HG02852 (cell line): ENCODE measurements at regions not wholly inside any gene's neighbourhood (a gene's known extent, or its start where the extent isn't known, plus 50 kb on each side); places are given as distances from the start of the nearest gene placed in this dataset.

ENCODE experiments used
- ATAC-seq: cut with Tn5 transposase; IDR thresholded peaks from one replicate; pipeline ENCODE4 v1.9.1; 2021; ENCODE audit warnings: mild to moderate bottlenecking, moderate library complexity; ENCODE audit not compliant: unreplicated experiment

- ATAC-seq = no peak
Measured at GRCh38 chr12:25745281-25745680, 192.2 kb upstream of the LMNTD1 start.

DNA sequence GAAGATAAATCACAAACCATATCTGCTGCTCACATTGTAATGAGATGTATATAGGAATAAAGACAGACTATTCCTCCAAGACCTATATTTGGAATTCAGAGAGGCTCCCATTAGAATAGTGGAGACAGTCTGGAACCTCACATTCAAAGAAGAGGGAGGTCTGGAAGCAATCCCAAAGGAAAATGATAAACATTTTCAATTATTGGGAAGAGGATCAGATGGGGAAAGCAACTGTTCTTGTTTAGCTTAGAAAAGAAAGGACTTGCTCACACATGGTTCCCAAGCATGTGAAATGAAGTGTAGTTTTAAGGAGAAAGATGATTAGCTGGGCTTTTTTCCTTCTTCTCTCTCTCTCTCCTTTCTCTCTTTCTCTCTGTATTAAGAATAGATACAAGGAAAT lies 193.0 kb upstream of the LMNTD1 start:
- ATAC-seq = no peak

- ATAC-seq = no peak
Measured at GRCh38 chr12:25752710-25753309, 199.7 kb upstream of the LMNTD1 start.

DNA sequence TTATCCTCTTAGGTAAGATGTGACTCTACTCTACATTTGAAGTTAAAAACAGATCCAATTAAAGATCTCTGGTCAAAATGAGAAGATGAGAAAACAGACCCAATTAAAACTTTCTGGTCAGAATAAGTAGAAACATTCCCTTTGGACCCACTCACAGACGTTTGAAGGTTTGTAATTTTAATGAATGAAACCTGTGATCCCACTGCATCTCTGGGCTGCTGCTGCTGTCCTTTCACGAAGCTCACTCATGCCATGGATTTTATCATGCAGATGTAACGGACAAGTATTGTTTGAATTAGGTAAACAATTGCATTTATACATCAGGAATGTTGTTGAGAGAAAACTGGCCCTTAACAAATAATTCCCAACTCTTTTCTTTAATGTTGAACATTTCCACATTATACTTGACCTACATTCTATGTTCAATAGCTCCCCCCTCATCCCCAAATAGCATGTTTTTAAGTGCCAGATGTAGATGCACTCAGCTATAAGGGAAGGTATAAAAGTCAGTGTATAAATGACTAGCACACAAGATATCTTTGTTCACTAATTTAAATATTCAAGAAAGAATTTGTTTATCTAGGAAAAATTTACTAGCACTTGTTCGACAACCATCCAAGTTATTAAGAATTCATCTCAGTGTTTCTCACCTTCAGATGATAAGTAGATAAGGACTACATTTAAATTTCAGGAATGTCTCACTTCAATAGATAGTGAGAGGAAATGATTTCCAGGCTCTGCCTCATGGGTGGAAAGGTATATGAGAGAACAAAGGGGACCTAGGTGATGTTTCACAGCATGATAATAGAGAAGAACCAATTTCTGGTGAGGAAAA lies 202.3 kb upstream of the LMNTD1 start:
- no peak for ATAC-seq

GRCh38 chr12:25755971-25756260 lies 202.6 kb upstream of the RASSF8 start:
- no peak for ATAC-seq

GRCh38 chr12:25757037-25757665 lies 201.3 kb upstream of the RASSF8 start:
- ATAC-seq = no peak

DNA sequence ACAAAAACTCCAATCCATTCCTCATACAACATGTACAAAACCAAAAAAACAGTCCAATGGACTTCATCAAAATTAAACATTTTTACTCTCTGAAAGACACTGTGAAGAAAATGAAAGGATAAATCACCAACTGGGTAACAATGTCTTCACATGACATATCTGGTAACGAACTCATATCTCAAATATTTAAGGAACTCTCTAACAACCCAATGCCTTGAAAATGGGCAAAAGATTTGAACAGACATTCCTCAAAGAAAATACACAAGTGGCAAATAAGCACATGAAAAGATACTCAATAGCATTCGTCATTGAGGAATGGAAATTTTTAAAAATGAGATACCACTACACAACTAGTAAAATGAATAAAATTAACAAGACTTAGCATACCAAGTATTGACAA lies 198.7 kb upstream of the RASSF8 start:
- no peak for ATAC-seq

DNA sequence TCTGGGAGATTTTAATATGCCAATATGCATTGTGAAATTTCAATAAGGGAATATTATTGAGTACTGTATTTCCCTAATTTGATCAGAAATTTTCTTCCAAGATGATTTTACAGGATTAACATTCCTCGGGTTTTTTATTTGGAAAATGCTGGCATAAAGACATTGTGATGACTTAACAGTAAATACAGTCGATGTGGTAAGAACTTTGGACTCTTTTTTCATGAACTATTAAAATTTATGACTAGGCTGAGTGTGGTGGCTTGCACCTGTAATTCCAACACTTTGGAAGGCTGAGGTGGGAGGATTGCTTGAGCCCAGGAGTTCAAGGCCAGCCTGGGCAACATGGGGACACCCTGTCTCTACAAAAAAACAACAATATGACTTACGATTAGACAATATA lies 197.1 kb upstream of the RASSF8 start:
- ATAC-seq = no peak

GRCh38 chr12:25764409-25764808 lies 194.1 kb upstream of the RASSF8 start:
- no peak for ATAC-seq

GRCh38 chr12:25764892-25765291 lies 193.6 kb upstream of the RASSF8 start:
- ATAC-seq = no peak

DNA sequence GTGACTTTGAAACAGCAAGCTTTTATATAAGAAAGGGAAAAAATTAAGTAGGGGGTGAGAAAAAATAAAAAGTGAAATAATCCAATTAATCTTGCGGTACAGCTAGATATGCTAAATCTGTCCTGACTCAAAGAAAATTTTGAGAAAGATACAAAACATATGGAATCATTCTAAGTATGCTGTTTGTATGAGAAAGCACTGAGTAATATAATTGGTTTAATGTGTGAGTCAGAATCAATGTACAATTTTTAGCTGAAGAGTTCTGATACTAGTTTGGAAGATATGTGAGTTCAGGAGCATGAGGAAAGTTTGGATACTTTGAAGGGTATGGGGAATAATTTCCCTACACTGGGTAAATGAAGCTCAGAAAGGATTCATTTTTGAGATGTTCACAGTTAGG lies 190.9 kb upstream of the RASSF8 start:
- no peak for ATAC-seq

- ATAC-seq = no peak
Measured at GRCh38 chr12:25768151-25768550, 190.3 kb upstream of the RASSF8 start.

DNA sequence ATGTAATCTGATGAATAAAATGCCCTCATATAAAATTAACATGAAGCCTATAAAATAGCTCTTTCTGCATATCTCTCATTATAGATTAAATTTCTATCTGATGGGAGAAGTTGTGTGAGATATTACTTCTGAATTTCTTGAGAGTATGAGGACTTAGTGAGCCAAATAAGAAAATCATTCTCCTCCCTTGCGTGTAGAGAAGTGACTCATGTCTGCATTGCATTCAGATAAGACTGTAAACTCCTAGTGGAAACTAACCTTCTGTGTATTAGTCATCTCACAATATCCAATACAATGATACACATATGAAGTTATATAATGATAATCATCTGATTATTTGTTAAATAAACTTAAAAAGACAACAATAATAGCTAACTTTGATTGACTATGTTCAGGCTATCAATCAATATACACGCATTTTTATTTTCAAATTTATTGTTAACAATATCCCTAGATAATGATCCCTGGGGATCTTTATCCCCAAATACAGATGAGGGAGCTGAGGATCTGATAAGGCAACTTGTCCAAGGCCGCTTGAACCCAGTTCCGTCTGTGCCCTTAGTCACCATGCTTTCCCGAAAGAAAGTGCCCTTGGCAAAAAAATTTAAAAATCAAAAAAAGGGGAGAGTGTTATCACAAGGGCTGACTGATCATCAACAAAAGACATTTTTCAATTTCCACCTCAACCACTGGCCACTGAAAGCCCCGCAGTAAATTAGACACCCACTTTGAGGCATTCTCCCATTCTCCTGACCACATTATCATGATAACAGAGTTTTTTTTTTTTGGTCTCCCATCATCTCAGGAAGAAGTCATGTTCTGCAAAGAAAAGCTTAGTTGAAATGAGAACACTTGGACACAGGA lies 189.2 kb upstream of the RASSF8 start:
- ATAC-seq = no peak

DNA sequence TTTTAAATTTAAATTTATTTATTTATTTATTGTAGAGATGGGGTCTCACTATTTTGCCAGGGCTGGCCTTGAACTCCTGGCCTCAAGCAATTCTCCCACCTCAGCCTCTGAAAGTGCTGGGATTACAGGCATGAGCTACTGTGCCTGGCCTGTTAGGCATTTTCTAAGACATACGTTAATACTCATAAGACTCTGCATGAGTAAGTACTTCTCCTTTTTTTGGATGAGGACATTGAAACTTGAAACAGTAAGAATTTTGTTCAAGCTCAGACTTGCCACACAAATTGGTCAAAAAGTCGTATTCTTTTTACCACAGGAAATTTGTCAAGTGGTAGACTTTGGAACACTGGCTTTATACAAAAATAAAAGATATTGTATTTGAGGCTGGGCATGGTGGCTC lies 187.4 kb upstream of the RASSF8 start:
- no peak for ATAC-seq

DNA sequence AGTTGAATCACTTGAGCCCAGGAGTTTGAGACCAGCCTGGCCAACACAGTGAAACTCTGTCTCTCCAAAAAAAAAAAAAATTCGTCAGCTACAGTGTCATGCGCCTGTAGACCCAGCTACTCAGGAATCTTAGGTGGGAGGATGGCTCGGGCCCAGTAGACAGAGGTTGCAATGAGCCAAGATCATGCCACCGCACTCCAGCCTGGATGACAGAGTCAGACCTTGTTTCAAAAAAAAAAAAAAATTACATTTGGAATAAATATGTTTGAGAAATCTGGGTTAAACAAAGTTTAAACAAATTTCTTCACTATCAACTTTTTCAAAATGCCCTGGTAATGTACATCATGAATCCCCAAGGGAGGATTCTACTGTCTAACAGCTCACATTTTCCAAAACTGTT lies 187.0 kb upstream of the RASSF8 start:
- ATAC-seq = no peak

- ATAC-seq = no peak
Measured at GRCh38 chr12:25775968-25776367, 182.5 kb upstream of the RASSF8 start.

DNA sequence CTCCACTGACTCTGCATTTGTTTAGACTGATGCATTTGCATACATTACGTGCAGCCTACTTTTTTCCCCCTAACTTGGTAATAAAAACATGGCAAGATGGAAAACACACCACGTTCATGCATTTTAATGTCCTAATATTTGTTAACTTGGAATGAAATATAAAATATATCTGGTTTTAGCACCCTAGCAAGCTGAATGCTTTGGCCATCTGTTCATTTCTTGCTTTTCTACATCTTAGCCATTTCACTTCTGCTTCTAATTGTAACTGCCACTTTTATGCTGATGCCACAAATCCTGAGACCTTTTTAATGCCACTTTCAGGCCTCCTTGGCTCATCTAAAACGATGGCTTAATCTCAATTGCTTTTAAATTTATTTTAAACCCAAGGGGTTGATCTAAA lies 177.7 kb upstream of the RASSF8 start:
- no peak for ATAC-seq

GRCh38 chr12:25781232-25781631 lies 177.2 kb upstream of the RASSF8 start:
- no peak for ATAC-seq

DNA sequence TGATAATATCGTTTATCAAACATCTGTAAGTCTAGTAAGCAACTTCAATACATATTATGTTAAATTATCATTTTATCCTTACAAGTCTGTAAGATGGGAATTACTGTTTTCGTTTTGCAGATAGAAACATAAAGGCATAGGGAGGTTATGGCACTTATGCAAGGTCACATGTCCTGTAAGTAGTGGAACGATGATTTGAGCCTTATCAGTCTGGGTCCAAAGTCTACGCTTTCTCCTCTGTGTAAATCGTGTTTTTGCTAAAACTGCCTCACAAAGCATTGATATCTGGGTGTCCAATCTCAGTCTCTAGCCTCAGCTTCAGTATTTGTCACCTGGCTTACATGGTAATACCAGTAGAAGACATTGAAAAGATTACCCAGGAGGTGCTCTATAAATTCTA lies 174.9 kb upstream of the RASSF8 start:
- ATAC-seq = no peak

DNA sequence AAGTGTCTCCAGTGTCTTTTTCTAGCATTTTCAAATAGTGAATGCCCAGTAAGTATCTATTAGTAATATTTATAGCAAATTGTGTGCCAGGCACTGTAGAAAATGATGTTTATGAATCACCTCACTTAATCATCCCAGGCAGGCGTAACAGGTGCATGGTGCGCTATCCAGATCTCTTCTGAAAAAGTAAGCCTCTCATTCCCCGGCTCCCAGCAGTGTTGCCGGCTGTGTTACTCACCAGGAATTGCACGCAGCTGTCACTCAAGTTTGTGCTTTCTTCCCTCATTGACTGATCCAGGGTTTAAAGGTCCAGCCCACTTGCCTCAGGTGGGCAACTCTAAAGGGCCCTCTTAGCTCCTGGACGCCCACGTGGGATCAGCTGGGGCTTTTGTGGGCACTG lies 173.8 kb upstream of the RASSF8 start:
- ATAC-seq = no peak

- ATAC-seq = no peak
Measured at GRCh38 chr12:25785134-25785533, 173.3 kb upstream of the RASSF8 start.

GRCh38 chr12:25787701-25788100 lies 170.8 kb upstream of the RASSF8 start:
- no peak for ATAC-seq
